ENCODE measurements at regions not wholly inside any gene's neighbourhood (a gene's known extent, or its start where the extent isn't known, plus 50 kb on each side); places are given as distances from the start of the nearest gene placed in this dataset.
"Not testable (repeated sequence)": the region's sequence is repeated elsewhere in the genome, so short reads cannot be mapped to it uniquely, and the experiment has no call there.

DNA sequence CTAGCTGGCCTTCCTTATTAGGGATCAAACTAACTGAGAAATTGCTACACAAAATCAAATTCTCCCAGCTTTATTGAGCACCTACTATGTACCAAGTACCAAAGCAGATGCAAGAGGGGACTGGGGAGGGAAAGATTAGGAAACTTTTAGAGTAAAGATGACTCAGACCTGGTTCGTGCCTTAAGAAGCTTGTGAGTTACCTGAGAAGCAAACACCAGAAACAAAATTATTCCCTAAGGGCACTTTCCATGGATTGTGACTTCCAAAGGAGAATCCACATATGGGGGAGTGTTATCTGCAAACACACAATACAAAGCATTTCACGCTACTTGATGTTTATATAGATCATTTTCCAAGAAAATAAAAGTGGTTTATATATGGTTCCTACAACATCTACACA is 326.9 kb upstream of the HNRNPA3 start:
- no peak for DNase-seq

DNA sequence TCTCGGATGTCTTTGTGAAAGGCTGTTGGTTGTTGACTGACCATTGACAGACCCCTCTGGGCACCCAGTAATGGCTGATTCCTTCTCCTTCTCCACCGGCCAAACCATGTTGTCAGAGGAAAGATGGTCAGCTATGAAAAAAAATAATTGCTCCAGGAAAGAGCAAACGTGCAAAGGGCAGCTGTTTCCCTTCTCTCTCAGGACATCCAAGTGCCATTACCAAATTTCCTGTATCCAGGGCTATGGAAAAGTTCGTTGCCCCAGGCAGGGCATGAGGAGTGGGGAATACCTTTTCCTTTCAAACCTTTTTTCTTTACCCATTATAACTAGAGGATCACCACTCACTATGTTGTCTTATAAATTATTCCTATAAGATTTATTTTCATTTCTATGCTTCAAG is 321.5 kb upstream of the HNRNPA3 start:
- DNase-seq, result no peak

DNA sequence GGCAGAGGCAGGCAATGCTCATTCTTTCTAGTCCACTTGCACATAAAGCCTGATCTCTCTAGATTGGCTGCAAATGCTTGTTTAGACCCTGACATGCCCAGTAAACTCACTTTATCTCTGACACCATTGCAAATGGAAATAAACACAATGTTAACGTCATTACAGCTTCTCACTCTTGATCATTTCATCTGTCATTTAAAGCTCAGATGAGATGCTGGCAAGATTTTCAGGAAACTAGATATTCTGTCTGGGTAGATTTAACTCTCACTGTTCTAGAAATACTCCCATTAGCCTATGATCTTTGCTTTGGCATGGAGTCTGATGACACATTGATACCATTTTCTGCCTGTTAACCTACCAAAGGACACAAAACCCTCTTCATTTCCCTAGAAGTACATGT is 320.7 kb upstream of the HNRNPA3 start:
- DNase-seq, result no peak

DNA sequence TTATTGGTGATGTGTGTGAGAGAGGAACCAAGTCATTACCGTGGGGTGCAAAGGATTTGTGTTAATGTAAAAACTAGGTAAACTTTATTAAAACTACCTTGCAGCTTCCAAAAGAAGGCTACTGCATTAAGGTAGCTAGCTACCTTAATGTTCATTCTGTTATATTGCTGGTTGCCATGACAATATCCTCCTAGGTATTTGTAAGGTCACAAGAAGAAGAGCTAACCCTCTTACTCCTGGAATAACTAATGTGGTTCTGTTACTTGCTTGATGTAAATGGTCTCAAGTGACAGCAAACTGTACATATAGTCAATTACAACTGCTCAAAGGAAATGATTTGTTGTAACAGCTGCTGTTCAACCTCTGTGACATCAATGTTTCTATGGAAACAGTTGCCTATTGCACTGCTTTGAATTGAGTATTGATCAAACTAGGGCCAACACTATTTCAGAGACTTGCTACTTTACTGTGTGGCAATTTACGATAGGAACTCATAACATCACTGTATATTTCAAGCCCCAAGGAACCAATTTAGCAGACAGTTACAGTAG is 319.8 kb upstream of the HNRNPA3 start:
- no peak for DNase-seq

DNA sequence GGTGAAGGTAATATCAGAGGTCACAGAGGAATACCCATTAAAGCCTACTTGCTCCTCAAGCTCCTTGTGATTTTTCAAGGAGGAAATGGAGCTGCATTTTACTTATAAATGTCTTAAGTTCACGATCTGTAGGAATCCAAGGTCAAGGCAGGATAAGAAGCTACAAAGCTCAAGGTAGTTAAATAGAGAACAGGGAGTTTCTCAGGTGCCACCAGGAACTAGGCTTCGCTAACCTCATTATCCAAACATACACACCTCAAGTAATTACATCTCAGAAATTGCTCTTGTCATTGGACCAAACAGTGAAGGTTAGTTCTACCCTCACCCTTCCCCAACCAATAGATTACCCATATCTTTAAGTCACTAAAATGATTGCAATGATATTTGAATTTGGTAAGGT is 317.4 kb upstream of the HNRNPA3 start:
- no peak for DNase-seq

DNA sequence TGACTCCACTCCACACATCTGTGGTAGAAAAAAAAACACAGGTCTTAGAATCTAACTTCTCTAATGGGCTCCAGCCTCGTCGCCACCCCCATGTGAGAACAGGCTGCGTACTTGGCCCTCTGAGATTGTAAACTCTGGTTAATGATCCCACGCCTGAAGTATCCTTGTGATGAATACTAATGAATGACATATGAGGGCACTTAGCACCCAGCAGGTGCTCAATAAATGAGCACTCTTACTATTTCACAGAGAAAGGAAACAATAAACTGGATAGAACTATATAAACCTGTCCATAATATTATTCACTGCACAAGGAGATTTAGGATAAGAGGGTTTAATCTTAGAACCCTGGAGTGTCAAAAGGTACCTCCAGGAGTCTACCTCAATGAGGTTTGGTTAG is 310.1 kb upstream of the HNRNPA3 start:
- DNase-seq, result no peak

DNA sequence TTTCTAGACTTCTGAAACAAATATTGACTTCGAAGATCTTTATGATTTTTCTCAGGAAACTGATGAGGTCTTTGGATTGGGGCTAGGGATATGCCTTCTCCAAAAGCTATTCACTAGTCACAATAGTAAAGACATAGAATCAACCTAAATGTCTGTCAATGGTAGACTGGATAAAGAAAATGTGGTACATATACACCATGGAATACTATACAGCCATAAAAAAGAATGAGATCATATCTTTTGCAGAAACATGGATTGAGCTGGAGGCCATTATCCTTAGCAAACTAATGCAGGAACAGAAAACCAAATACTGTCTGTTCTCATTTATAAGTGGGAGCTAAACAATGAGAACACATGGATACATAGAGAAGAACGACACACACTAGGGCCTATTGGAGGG is 308.5 kb upstream of the HNRNPA3 start:
- not testable (repeated sequence) for DNase-seq

DNA sequence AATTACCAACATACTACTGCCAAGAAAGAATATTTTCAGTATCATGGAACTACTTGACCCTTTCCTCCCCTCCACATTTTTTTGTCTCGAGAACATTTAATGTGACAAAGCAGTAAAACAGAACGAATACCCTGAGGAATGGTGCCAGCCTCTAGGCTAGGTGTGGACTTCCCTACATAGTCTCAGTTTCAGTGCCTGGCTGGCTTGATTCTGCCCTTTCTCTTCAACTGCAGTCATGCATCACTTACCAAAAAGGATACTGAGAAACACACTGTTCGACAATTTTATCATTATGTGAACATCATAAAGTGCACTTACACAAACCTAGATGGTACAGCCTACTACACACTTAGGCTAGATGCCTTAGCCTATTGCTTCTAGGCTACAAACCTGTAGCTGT is 305.3 kb upstream of the HNRNPA3 start:
- DNase-seq, result no peak

DNA sequence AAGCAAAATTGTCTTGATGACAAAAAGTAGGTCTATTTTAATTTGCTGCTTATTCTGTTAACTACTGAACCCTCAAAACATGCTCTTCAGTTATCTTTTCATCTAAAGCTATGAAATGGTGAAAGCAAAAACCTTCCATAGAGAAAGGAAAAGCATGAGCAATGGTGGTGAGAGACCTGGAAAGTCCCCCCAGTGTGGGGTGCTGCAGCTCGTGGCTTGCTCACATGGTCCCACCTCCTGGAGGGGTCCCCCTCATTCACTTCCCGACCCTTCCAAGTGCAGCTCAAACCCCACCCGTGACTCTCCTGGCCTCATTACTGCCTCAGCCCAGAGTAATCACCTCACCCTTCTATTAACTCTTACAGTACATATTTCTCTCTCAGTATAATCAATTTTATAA is 301.8 kb upstream of the HNRNPA3 start:
- DNase-seq, result no peak

DNA sequence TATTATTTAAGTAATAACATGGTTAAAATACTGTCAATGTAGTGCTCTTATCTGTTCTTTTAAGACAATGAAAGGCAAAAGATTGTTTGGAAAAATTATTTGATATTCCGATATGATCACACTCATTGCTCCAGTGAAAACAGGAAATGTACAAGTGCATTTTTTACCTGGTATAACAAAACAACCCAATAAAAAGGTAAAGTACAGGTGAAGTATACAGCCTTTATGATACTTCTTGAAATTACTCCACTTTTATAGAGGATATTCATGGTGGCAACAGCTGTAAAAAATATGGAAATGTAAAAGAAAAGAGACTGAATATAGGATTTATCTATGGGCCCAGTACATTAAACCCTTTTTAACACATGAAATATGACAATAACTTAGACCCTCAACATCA is 298.6 kb upstream of the HNRNPA3 start:
- DNase-seq, result no peak

DNA sequence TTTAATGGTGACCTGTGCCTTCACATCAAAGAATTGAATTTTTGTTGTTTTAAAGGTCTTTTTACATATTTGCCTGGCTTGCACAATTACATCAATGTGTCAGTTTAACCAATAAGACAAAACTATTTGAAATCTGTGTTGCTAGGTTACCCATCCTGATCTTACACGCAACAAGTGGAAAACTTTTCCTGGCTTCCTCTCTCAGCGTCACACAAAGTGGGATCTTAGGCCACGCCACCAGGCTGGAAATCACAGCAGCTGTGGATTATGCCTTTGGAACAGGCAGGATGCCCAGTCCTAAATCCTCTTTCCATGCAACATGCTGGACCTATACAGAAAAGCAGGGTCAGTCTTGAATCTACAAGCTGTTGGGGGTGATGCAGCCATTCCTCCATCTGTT is 298.2 kb upstream of the HNRNPA3 start:
- DNase-seq, result no peak

DNA sequence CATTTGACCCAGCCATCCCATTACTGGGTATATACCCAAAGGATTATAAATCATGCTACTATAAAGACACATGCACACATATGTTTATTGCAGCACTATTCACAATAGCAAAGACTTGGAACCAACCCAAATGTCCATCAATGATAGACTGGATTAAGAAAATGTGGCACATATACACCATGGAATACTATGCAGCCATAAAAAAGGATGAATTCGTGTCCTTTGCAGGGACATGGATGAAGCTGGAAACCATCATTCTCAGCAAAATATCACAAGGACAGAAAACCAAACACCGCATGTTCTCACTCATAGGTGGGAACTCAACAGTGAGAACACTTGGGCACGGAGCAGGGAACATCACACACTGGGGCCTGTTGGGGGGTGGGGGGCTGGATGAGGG is 290.0 kb upstream of the HNRNPA3 start:
- not testable (repeated sequence) for DNase-seq

DNA sequence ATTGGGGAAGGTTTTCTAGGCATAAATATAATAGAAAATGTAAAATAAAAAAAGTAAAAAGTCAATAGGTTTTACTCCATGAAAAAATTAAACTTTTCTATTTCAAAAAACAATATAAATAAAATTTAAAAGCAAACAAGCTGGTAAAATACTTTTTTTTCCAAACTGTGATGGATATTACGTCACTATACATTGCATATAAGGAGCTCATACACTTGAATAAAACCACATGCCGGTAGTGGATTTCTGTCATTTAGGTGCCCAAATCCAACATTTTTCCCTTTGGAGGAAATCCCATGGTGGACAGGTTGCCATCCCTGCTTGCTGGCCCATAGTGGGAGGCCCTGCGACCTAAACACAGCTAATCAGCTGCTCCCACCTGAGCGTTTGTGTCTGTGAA is 289.4 kb upstream of the HNRNPA3 start:
- DNase-seq, result no peak

DNA sequence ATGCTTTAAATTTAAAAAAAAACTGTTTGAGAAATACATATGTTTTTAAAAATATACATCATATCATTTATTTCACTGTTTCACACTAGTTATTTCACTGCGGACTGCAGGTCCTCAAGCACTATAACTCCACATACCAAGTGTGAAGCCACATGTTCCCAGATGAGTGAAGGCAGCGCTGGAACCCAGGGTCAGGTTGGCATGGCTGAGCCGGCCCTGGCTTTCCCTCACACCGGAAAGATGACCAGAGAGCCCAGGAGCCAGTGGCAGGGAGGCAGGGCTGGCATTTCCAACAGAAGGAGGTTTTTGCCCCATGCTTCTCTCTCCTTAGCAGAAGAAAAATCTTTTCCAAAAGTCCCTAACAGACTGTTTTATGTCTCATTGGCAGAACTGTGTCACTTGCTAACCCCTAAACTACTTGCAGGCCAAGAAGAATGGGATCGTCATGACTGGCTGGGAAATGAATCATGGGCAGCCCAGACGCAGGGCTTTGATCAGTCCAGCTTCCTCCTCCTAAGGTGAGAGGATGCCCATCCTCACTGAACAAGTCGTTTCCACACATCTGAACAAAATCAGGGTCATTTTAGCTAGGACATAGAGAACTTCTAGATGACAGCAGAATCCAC is 287.6 kb upstream of the HNRNPA3 start:
- no peak for DNase-seq

DNA sequence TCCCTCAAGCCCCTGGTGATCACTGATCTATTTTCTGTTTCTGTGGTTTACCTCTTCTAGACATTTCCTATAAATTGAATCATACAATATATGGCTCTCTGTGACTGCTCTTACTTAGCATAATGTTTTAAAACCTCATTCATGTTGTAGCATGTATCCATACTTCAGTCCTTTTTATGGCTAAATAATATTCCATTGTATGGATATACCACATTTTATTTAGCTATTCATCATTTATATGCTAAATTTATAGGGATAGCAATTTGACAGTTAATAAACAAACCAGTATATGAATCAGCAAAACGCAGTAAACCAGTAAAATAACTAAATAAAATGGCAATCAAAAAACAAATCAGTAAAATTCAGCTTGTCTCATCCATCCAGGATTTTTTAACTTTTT is 286.1 kb upstream of the HNRNPA3 start:
- no peak for DNase-seq

DNA sequence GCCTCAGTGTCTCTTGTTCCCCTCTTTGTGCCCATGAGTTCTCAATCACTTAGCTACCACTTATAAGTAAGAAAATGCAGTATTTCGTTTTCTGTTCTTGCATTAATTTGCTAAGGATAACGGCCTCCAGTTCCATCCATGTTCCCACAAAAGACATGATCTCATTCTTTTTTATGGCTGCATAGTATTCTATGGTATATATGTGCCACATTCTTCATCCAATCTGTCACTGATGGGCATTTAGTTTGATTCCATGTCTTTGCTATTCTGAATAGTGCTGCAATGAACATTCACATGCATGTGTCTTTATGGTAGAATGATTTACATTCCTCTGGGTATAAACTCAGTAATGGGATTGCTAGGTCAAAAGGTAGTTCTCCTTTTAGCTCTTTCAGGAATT is 283.2 kb upstream of the HNRNPA3 start:
- DNase-seq, result not testable (repeated sequence)

DNA sequence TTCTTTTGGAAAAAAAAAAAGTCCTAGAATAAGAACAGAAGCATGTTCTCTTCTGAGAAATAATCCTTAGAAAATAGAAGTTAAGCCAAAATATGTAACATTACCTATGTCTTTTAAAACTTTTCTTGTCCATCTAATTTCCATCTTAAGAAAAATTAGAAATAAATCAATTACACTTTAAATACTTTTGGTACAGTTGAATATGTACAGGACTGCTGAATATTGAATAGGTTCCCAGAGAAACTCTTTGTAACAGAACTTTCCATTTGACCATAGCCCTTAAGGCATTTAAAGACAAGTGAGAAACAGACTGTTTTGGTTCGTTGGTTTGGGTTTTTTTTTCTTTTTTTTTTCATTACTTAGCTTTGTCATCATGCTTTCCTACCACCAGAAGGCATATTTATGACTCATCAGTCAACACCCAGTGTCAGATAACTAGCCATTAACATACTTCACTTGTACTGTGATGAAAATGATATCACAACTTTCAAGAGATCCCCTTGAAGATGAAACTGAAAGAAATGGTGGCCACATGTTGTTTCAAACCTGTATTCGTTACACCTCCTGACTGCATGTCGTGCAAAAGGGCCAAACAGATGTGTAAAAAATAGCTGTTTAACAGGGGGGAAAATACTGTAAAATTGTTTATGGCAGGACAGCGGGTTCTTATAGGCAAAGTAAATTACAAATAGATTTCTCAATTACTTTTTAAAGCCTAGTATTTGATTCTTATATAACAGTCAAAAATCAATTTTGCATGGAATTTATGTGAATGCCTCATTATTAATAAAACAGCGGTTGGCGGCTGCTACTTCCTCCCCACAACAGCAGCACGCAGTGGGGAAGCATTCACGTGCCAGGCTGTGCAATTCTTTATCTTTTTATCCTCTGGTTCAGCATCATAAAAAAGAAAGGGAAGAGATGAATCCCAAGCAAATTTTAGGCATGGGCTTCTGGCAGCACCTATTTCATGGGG is 280.7 kb upstream of the HNRNPA3 start:
- peak in 1 of 4 experiments; percentile 1 for DNase-seq

DNA sequence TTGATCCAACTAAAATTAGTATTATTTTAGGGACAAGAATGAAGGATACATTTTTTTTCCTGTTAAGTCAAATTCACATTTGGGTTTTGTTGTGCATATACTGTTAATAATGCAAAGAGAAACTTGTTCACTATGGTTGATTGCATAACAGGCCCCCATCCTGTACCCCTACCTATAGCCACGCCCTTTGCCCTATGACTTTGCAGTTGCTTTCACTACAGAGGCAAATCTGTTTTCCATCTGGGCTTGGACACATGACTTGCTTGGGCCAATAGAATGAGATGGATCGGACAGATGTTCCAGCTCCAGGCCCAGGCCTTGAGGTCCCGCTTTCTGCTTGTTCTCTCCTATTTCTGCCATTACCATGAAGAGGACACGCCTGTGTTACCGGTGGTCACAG is 278.5 kb upstream of the HNRNPA3 start:
- no peak for DNase-seq

DNA sequence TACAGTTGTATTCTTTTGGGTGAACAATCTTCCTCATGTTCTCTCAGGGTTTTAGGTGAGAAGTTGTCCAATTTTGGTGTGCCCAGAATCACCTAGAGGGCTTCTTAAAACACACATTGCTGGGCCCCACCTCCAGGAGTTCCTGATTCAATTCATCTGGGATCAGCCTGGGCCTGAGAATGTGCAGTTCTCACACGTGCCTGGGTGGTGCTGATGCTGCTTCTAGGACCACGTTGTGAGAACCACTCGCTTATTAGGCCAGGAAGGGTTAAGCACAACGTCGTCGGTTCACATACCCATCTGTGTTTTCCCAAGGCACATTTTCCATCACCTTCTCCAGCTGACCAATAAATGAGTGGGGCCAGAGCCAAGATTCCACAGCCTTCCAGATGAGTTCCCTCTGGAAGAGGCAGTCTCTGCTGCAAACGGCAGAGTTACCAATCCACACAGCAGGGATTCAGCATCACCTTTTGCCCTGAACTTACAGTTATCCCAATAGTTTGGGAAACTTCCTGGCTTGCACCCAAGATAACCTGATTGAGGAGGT is 277.7 kb upstream of the HNRNPA3 start:
- DNase-seq, result no peak

DNA sequence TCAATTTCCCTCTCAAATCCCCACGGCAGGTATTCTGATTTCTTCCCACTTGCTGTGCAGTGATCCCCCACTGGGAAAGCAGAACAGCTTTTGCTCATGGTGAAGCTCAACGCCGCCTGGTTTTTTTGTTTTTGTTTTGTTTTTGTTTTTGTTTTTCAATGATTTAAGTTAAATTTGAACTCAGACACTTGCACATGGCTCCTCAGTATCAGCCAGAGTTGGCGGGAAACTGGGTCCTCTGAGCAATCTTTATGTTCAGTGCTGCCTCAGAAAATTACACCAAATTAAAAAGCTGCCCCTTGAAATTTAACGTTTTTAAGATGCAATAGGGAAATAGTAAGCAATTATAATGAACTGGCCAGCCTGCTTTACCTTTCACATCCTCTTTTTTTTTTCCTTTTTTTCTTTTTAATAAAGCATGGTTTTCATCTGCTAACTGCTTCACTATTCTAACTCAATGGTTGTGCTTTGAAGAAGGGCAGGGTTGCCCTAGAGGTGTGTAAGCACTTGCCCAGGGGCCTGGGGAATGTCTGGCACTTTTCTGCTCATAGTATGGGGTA is 277.0 kb upstream of the HNRNPA3 start:
- DNase-seq, result no peak

DNA sequence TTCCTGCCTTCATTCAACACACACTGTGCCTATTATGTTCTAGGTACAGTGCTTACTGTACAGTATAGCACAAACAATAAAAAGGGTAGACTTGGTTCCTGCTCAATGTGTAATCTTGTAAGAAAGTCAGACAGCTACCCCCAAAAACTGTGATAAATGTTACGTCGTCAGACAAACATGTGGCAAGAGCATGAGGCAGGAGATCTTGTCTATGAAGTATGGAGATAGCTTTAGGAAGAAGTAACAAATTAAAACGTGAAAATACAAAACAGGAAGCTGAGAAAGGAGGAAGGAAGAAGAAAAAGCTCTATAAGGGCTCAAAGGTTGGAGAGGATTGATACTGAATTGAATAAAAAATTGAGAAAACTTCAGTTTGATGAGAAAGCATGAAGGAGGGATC is 276.2 kb upstream of the HNRNPA3 start:
- no peak for DNase-seq

DNA sequence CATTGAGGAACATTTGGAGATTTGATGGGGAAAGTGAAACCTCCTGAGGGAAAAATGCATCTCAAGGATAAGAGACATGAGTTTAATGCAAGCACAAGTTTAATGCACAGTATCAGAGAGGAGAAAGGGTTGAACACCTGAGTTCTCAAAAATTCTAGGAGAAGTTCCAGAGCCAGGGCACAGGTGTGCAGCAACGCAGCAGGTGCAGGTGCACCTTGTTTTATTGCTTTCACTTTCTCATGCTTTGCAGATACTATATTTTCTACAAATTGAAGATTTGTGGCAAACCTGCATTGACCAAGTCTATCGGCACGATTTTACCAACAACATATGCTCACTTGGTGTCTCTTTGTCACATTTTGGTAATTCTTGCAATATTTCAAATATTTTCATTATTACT is 267.6 kb upstream of the HNRNPA3 start:
- DNase-seq, result no peak

DNA sequence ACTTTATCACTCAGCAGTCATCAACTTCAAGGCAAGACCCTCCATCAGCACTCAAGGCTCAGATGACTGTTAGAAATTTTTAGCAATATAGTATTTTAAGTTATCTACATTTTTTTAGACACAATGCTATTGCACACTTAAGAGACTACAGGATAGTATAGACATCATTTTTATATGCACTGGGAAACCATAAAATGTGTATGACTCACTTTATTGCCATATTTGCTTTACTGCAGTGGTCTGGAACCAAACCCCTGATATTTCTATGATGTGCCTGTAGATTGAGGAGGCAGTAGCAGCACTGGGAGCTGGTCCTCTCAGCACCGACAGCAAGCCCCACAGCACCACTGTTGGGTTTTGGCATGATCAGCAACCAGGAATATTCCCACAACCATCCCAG is 264.8 kb upstream of the HNRNPA3 start:
- no peak for DNase-seq

DNA sequence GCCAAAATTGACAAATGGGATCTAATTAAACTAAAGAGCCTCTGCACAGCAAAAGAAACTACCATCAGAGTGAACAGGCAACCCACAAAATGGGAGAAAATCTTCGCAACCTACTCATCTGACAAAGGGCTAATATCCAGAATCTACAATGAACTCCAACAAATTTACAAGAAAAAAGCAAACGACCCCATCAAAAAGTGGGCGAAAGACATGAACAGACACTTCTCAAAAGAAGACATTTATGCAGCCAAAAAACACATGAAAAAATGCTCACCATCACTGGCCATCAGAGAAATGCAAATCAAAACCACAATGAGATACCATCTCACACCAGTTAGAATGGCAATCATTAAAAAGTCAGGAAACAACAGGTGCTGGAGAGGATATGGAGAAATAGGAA is 261.4 kb upstream of the HNRNPA3 start:
- DNase-seq, result not testable (repeated sequence)

All from activated CD4-positive, CD25-positive, alpha-beta regulatory T cell (primary cell).